ENCODE measurements at regions not wholly inside any gene's neighbourhood (a gene's known extent, or its start where the extent isn't known, plus 50 kb on each side); places are given as distances from the start of the nearest gene placed in this dataset.

- no peak for TF ChIP-seq POLR2AphosphoS5 (IDR thresholded peaks at IDR 0.05; ENCODE audit: low read depth, low read length)
- no peak for TF ChIP-seq TAF1 (IDR thresholded peaks at IDR 0.05; ENCODE audit: low read depth, low read length)
- TF ChIP-seq POLR2A (IDR thresholded peaks at IDR 0.05; ENCODE audit: low read depth, low read length): no peak
- no peak for TF ChIP-seq SPI1 (IDR thresholded peaks at IDR 0.05; ENCODE audit: low read depth, low read length)
- no peak for TF ChIP-seq POU2F2 (IDR thresholded peaks at IDR 0.05; ENCODE audit: low read depth, low read length)
- TF ChIP-seq PAX5 (IDR thresholded peaks at IDR 0.05; ENCODE audit: insufficient read depth, low read length, severe bottlenecking): no peak
Observed at GRCh38 chr3:159928666-159929065, 60.0 kb upstream of the IL12A start.
